ENCODE measurements at regions not wholly inside any gene's neighbourhood (a gene's known extent, or its start where the extent isn't known, plus 50 kb on each side); places are given as distances from the start of the nearest gene placed in this dataset.

GRCh38 chr2:116490511-116491145, 1323.9 kb upstream of the DDX18 start:
- TF ChIP-seq CTCF (conservative IDR thresholded peaks at IDR 0.05 in 1 of 2, IDR thresholded peaks at IDR 0.05 in 1 of 2; ENCODE audit: extremely low read depth in 1 of 2, insufficient read depth in 1 of 2, low read depth in 1 of 2, low read length in 2 of 2) (no peak), EZH2 (IDR thresholded peaks at IDR 0.05; ENCODE audit: borderline replicate concordance, low read length) (no peak)

Data from mammary epithelial cell (primary cell).